BJ (cell line): ENCODE measurements at regions not wholly inside any gene's neighbourhood (a gene's known extent, or its start where the extent isn't known, plus 50 kb on each side); places are given as distances from the start of the nearest gene placed in this dataset.

ENCODE experiments used
- CTCF ChIA-PET: fragments of 350-600 bp; formaldehyde crosslinking; extraction: SDS; loops from one replicate; lab custom pipeline; 2021; ENCODE audit warnings: antibody characterized with exemption, inconsistent platforms; lab: Yijun Ruan, JAX
- POLR2A ChIA-PET: fragments of 300-600 bp; sonication (Branson Sonifier 250); formaldehyde crosslinking; extraction: SDS; loops from one replicate; lab custom pipeline; 2021; ENCODE audit warnings: antibody characterized with exemption; lab: Charles Lee
- DNase-seq: peaks from one replicate; pipeline ENCODE4 v3.0.0-alpha.2; 2011; ENCODE audit warnings: low read depth
- H3K27me3 ChIP-seq: 2 replicates; pipeline ENCODE4 v1.6.0; 2011; ENCODE audit warnings: low read length; ENCODE audit not compliant: control insufficient read depth, insufficient read depth
- H3K36me3 ChIP-seq: 2 replicates; pipeline ENCODE4 v1.5.1; 2011; ENCODE audit warnings: low read length; ENCODE audit not compliant: control insufficient read depth, insufficient read depth
- H3K4me3 ChIP-seq: 2 replicates; pipeline ENCODE4 v1.5.1; 2011; ENCODE audit warnings: low read depth, mild to moderate bottlenecking, control low read depth, low read length
- CTCF ChIP-seq: IDR thresholded peaks from 2 replicates; pipeline ENCODE4 v1.5.1; 2011; ENCODE audit warnings: low read depth, mild to moderate bottlenecking, control low read depth, inconsistent platforms, low read length, moderate library complexity; ENCODE audit not compliant: insufficient read depth

GRCh38 chr12:75672200-75672599 is 160.8 kb upstream of the KRR1 start:
- no peak for DNase-seq
- ChIA-PET POLR2A (no interaction called here), CTCF (interaction anchor here (0.7 kb wide), 1 partner anchor 84 kb away, joined by 3 read pairs; no protein-coding TSS in a partner anchor)
- Histone ChIP-seq H3K36me3 (no peaks in the 10 kb centered on the region), H3K4me3 (no peak overlapping the region), H3K27me3 (no peaks in the 10 kb centered on the region)
- no peak for TF ChIP-seq CTCF

- H3K4me3 ChIP-seq = no peak overlapping the region
- POLR2A ChIA-PET = no interaction called here
- H3K27me3 ChIP-seq = no peaks in the 10 kb centered on the region
- TF ChIP-seq CTCF = no peak
- CTCF ChIA-PET = no interaction called here
- no peak for DNase-seq
- no peaks in the 10 kb centered on the region for H3K36me3 ChIP-seq
Observed at GRCh38 chr12:75670216-75670615, 158.8 kb upstream of the KRR1 start.

- TF ChIP-seq CTCF = no peak
- peak; percentile 35 for DNase-seq
- Histone ChIP-seq H3K4me3 (no peak overlapping the region), H3K36me3 (no peaks in the 10 kb centered on the region), H3K27me3 (no peaks in the 10 kb centered on the region)
- ChIA-PET CTCF (interaction anchor here (0.6 kb wide), 1 partner anchor 13 kb away, joined by 3 read pairs; no protein-coding TSS in a partner anchor), POLR2A (interaction anchor here (0.7 kb wide), 1 partner anchor 175 kb away, joined by 8 read pairs; no protein-coding TSS in a partner anchor)
Observed at GRCh38 chr12:75666939-75667334, 155.5 kb upstream of the KRR1 start.

- H3K27me3 ChIP-seq = no peaks in the 10 kb centered on the region
- H3K36me3 ChIP-seq = no peaks in the 10 kb centered on the region
- no peak for TF ChIP-seq CTCF
- H3K4me3 ChIP-seq = no peak overlapping the region
- DNase-seq = no peak
- CTCF ChIA-PET = interaction anchor here (0.5 kb wide), 1 partner anchor 21 kb away, joined by 3 read pairs; no protein-coding TSS in a partner anchor
- POLR2A ChIA-PET = interaction anchor here (0.7 kb wide), 1 partner anchor 176 kb away, joined by 8 read pairs; no protein-coding TSS in a partner anchor
Observed at GRCh38 chr12:75666126-75666938, 154.9 kb upstream of the KRR1 start.

- Histone ChIP-seq H3K4me3 (no peak overlapping the region), H3K27me3 (no peaks in the 10 kb centered on the region), H3K36me3 (no peaks in the 10 kb centered on the region)
- no peak for TF ChIP-seq CTCF
- ChIA-PET CTCF (no interaction called here), POLR2A (no interaction called here)
- DNase-seq = peak; percentile 37
Observed at GRCh38 chr12:75665216-75665615, 153.8 kb upstream of the KRR1 start.
